ENCODE measurements at regions not wholly inside any gene's neighbourhood (a gene's known extent, or its start where the extent isn't known, plus 50 kb on each side); places are given as distances from the start of the nearest gene placed in this dataset.

DNA sequence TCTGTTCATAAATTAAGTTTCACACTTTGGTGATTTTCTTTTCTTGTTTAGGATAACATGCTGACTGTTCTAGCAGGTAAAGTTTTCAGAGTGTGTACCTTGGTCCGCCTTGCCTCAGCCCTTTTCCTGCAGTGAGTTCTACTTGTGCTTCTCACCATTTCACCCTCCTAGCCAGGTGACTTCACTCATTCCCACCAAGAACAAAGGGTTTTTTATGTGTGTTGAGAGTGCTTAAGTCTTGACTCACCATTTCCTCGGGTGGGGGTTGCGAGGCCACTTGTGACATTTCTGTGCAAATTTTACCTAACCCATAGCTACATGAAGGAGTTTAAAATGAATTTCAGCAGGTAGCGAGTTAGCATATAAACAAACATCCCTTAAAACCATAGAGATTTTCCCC lies 81.4 kb downstream of the C3orf38 start:
- TF ChIP-seq CTCF (conservative IDR thresholded peaks at IDR 0.05; ENCODE audit: low read depth in 2 of 2) (no peak), POLR2AphosphoS5 (IDR thresholded peaks at IDR 0.05; ENCODE audit: low read depth) (no peak), EZH2 (IDR thresholded peaks at IDR 0.05; ENCODE audit: low read depth, unreplicated experiment) (no peak), EZH2phosphoT487 (IDR thresholded peaks at IDR 0.05; ENCODE audit: unreplicated experiment) (no peak), CREB1 (CRISPR knock-in tag; IDR thresholded peaks at IDR 0.05; ENCODE audit: low read depth) (no peak), ZNF114 (CRISPR knock-in tag; IDR thresholded peaks at IDR 0.05) (no peak), JUNB (IDR thresholded peaks at IDR 0.05; ENCODE audit: unreplicated experiment) (no peak), NANOG (IDR thresholded peaks at IDR 0.05; ENCODE audit: borderline replicate concordance) (no peak), ZNF331 (CRISPR knock-in tag; IDR thresholded peaks at IDR 0.05; ENCODE audit: low read depth) (no peak)
- TF ChIP-seq, protein P1, sequence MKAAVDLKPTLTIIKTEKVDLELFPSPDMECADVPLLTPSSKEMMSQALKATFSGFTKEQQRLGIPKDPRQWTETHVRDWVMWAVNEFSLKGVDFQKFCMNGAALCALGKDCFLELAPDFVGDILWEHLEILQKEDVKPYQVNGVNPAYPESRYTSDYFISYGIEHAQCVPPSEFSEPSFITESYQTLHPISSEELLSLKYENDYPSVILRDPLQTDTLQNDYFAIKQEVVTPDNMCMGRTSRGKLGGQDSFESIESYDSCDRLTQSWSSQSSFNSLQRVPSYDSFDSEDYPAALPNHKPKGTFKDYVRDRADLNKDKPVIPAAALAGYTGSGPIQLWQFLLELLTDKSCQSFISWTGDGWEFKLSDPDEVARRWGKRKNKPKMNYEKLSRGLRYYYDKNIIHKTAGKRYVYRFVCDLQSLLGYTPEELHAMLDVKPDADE (IDR thresholded peaks at IDR 0.05), result no peak
- TF ChIP-seq, protein P2, sequence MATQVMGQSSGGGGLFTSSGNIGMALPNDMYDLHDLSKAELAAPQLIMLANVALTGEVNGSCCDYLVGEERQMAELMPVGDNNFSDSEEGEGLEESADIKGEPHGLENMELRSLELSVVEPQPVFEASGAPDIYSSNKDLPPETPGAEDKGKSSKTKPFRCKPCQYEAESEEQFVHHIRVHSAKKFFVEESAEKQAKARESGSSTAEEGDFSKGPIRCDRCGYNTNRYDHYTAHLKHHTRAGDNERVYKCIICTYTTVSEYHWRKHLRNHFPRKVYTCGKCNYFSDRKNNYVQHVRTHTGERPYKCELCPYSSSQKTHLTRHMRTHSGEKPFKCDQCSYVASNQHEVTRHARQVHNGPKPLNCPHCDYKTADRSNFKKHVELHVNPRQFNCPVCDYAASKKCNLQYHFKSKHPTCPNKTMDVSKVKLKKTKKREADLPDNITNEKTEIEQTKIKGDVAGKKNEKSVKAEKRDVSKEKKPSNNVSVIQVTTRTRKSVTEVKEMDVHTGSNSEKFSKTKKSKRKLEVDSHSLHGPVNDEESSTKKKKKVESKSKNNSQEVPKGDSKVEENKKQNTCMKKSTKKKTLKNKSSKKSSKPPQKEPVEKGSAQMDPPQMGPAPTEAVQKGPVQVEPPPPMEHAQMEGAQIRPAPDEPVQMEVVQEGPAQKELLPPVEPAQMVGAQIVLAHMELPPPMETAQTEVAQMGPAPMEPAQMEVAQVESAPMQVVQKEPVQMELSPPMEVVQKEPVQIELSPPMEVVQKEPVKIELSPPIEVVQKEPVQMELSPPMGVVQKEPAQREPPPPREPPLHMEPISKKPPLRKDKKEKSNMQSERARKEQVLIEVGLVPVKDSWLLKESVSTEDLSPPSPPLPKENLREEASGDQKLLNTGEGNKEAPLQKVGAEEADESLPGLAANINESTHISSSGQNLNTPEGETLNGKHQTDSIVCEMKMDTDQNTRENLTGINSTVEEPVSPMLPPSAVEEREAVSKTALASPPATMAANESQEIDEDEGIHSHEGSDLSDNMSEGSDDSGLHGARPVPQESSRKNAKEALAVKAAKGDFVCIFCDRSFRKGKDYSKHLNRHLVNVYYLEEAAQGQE (IDR thresholded peaks at IDR 0.05; ENCODE audit: unreplicated experiment), result no peak
- TF ChIP-seq, protein P3, sequence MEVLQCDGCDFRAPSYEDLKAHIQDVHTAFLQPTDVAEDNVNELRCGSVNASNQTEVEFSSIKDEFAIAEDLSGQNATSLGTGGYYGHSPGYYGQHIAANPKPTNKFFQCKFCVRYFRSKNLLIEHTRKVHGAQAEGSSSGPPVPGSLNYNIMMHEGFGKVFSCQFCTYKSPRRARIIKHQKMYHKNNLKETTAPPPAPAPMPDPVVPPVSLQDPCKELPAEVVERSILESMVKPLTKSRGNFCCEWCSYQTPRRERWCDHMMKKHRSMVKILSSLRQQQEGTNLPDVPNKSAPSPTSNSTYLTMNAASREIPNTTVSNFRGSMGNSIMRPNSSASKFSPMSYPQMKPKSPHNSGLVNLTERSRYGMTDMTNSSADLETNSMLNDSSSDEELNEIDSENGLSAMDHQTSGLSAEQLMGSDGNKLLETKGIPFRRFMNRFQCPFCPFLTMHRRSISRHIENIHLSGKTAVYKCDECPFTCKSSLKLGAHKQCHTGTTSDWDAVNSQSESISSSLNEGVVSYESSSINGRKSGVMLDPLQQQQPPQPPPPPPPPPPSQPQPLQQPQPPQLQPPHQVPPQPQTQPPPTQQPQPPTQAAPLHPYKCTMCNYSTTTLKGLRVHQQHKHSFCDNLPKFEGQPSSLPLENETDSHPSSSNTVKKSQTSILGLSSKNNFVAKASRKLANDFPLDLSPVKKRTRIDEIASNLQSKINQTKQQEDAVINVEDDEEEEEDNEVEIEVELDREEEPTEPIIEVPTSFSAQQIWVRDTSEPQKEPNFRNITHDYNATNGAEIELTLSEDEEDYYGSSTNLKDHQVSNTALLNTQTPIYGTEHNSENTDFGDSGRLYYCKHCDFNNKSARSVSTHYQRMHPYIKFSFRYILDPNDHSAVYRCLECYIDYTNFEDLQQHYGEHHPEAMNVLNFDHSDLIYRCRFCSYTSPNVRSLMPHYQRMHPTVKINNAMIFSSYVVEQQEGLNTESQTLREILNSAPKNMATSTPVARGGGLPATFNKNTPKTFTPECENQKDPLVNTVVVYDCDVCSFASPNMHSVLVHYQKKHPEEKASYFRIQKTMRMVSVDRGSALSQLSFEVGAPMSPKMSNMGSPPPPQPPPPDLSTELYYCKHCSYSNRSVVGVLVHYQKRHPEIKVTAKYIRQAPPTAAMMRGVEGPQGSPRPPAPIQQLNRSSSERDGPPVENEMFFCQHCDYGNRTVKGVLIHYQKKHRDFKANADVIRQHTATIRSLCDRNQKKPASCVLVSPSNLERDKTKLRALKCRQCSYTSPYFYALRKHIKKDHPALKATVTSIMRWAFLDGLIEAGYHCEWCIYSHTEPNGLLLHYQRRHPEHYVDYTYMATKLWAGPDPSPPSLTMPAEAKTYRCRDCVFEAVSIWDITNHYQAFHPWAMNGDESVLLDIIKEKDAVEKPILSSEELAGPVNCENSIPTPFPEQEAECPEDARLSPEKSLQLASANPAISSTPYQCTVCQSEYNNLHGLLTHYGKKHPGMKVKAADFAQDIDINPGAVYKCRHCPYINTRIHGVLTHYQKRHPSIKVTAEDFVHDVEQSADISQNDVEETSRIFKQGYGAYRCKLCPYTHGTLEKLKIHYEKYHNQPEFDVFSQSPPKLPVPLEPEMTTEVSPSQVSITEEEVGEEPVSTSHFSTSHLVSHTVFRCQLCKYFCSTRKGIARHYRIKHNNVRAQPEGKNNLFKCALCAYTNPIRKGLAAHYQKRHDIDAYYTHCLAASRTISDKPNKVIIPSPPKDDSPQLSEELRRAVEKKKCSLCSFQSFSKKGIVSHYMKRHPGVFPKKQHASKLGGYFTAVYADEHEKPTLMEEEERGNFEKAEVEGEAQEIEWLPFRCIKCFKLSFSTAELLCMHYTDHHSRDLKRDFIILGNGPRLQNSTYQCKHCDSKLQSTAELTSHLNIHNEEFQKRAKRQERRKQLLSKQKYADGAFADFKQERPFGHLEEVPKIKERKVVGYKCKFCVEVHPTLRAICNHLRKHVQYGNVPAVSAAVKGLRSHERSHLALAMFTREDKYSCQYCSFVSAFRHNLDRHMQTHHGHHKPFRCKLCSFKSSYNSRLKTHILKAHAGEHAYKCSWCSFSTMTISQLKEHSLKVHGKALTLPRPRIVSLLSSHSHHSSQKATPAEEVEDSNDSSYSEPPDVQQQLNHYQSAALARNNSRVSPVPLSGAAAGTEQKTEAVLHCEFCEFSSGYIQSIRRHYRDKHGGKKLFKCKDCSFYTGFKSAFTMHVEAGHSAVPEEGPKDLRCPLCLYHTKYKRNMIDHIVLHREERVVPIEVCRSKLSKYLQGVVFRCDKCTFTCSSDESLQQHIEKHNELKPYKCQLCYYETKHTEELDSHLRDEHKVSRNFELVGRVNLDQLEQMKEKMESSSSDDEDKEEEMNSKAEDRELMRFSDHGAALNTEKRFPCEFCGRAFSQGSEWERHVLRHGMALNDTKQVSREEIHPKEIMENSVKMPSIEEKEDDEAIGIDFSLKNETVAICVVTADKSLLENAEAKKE (CRISPR knock-in tag; IDR thresholded peaks at IDR 0.05), result no peak

Measured in GM23338 (cell line).